Effector memory CD8-positive, alpha-beta T cell (primary cell): ENCODE measurements at regions not wholly inside any gene's neighbourhood (a gene's known extent, or its start where the extent isn't known, plus 50 kb on each side); places are given as distances from the start of the nearest gene placed in this dataset.
A peak's percentile ranks its signal among the peaks of the same experiment; 100 is the strongest.
"Not testable (repeated sequence)": the region's sequence is repeated elsewhere in the genome, so short reads cannot be mapped to it uniquely, and the experiment has no call there.

Experiments
- ATAC-seq: fragments of 150-1000 bp; cut with Tn5 transposase; replicated peaks from 2 replicates; pipeline ENCODE4 v1.10.0; 2021; ENCODE audit warnings: mild to moderate bottlenecking, moderate library complexity
- DNase-seq, 3 experiments: peaks; one replicate each; pipeline ENCODE4 v3.0.0; 2021
- H3K27ac Mint-ChIP-seq, 2 donors: one replicate each; pipeline ENCODE4 v1.8.0; 2022; ENCODE audit warnings: mild to moderate bottlenecking in 2 of 2, mixed read lengths in 2 of 2, moderate library complexity in 2 of 2
- H3K27me3 Mint-ChIP-seq, 2 donors: one replicate each; pipeline ENCODE4 v1.8.0; 2022; ENCODE audit warnings: mixed read lengths in 2 of 2
- H3K36me3 Mint-ChIP-seq: one replicate; pipeline ENCODE4 v1.8.0; 2022; ENCODE audit warnings: mild to moderate bottlenecking, moderate library complexity, mixed read lengths; ENCODE audit not compliant: insufficient read depth
- H3K4me1 Mint-ChIP-seq, 2 donors: one replicate each; pipeline ENCODE4 v1.8.0; 2022; ENCODE audit warnings: low read depth in 2 of 2, mixed read lengths in 2 of 2
- H3K4me3 Mint-ChIP-seq, 2 donors: one replicate each; pipeline ENCODE4 v1.8.0; 2022; ENCODE audit warnings: mild to moderate bottlenecking in 2 of 2, mixed read lengths in 2 of 2, moderate library complexity in 2 of 2
- H3K9me3 Mint-ChIP-seq, 2 donors: one replicate each; pipeline ENCODE4 v1.8.0; 2022; ENCODE audit warnings: mixed read lengths in 2 of 2

DNA sequence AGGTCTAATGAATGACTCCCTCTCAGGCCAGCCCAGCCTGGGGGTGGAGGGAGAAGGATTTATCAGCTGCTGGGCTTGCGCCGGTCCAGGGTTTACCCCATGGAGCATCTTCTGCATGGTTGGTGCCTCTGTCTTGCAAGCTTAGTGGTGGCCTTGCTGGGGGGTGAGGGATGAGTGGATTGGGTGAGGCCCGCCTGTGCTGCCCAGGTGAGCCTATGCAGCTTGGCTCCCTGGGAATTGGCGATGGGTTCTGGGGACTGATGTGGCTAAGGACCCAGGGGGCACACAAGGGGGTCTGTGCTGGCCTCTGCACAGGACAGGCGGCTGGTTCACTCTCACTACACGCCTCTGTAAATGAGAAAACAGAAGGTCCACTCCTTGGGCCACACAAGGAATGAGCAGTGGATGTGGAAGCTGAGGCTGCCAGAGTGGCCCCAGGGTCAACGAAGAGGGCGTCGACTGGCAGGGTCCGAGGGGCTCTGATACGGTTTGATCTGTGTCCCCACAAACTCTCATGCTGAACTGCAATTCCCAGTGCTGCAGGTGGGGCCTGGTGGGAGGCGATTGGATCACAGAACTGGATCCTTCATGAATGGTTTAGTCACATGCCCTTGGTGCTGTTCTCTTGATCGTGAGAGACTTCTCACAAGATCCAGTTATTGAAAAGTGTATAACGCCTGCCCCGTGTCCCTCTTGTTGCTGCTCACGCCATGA, 151.6 kb upstream of the HDAC4 start:
- peak overlapping the region in 1 of 2 donors; percentile 60 for H3K27ac Mint-ChIP-seq
- ATAC-seq (no peak), DNase-seq (no peak)
- H3K4me3 Mint-ChIP-seq: no peak overlapping the region
- H3K36me3 Mint-ChIP-seq: no peaks in the 10 kb centered on the region
- H3K4me1 Mint-ChIP-seq: peaks cover 19 to 30% of the 10 kb centered on the region in 2 donors
- H3K27me3 Mint-ChIP-seq: peaks cover 0 to 22% of the 10 kb centered on the region in 2 donors
- H3K9me3 Mint-ChIP-seq: no peaks in the 10 kb centered on the region

DNA sequence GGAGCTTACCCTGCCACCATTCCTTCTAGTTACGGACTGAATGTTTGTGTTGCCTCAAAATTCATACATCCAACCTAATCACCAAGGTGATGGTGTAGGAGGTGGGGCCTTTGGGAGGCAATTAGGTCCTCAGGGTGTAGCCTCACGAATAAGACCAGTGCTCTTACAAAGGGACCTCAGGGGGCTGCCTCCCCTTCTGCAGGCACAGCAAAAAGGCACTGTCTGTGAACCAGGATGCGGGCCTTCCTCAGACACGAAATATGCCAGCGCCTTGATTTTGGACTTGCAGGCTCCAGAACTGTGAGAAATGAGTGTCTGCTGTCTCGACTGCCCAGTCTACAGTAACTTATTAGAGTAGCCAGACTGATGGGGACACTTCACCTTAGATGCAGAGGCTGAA, 150.4 kb upstream of the HDAC4 start:
- Mint-ChIP-seq H3K36me3 (no peaks in the 10 kb centered on the region), H3K4me3 (no peak overlapping the region), H3K27me3 (peaks cover 0 to 22% of the 10 kb centered on the region in 2 donors), H3K9me3 (no peaks in the 10 kb centered on the region), H3K27ac (no peak overlapping the region), H3K4me1 (peaks cover 20 to 30% of the 10 kb centered on the region in 2 donors)
- ATAC-seq (no peak), DNase-seq (no peak)

DNA sequence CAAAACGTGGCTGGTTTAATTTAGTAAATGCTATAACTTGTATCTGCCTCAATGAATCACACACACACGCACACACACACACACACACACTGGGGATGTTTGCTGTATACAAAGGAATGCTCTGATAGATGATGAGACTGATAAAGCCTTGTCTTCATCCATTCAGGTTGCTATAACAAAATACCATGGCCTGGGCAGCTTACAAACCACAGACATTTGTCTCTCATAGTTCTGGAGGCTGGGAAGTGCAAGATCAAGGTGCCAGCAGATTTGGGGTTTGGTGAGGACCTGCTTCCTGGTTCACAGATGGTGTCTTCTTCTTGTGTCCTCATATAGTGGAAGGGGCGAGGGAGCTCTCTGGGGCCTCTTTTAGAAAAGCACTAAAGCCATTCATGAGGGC, 149.5 kb upstream of the HDAC4 start:
- no peak overlapping the region for H3K4me3 Mint-ChIP-seq
- H3K27me3 Mint-ChIP-seq: peaks cover 0 to 22% of the 10 kb centered on the region in 2 donors
- H3K9me3 Mint-ChIP-seq: peaks cover 0 to 4% of the 10 kb centered on the region in 2 donors
- H3K36me3 Mint-ChIP-seq: no peaks in the 10 kb centered on the region
- H3K27ac Mint-ChIP-seq: no peak overlapping the region
- DNase-seq: no peak
- ATAC-seq: no peak
- H3K4me1 Mint-ChIP-seq: peaks cover 28 to 39% of the 10 kb centered on the region in 2 donors

DNA sequence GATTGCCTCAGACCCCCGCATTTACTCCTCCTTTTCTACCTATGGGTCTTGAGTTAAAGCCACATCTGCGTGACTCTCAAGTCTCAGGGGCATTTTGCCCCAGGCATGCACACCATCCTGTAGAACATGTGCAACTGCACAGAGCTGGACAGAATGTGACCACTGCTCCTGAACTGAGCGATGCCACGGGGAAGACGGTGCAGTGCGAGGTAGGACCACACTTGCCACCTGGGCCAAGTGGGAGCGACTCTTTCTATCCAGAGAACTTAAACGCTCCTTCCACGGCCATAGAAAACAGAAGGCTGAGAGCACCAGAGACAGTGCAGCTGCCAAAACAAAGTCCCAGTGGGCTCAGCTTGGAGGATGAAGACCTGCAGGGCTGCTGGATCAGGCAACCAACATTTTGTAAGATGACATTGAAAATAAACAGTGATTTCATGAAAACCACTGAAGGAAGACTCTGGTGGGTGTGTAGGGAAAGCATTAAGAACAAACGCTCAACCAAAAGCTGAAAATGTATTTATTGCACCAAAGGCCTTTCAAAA, 149.0 kb upstream of the HDAC4 start:
- no peak for ATAC-seq
- Mint-ChIP-seq H3K4me3 (peak overlapping the region in 1 of 2 donors; percentile 54), H3K36me3 (peaks cover 3% of the 10 kb centered on the region), H3K9me3 (peaks cover 0 to 4% of the 10 kb centered on the region in 2 donors), H3K27ac (peak overlapping the region in 1 of 2 donors; percentile 91), H3K4me1 (peaks cover 34 to 44% of the 10 kb centered on the region in 2 donors), H3K27me3 (peaks cover 0 to 22% of the 10 kb centered on the region in 2 donors)
- no peak for DNase-seq

DNA sequence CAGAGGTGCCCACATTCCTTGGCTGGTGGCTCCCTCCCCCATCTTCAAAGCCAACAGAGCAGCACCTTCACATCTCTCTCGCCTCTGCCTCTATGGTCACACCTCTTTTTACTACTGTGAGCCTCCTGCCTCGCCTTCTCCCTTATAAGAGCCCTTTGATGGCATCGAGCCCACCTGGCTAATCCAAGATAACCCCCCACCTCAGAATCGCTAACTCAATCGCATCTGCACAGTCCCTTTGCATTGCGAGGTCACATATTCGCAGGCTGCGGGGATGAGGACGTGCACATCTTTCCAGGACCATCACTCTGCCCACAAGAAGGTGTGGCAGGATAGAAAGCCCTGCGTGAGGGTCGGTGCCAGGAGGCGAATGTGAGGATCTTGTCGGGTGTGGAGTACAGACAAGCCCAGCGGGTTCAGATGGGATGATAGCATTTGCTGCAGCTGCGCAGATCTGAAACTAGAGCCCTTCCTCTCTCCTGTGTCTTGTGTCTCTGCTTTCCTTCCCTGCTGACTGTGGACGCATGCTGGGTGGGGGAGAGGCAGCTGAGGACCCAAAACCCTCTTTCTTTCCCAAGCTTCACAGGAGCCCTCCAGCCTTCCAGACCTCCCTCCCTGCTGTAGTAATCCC, 148.3 kb upstream of the HDAC4 start:
- H3K36me3 Mint-ChIP-seq: peaks cover 5% of the 10 kb centered on the region
- peaks cover 0 to 22% of the 10 kb centered on the region in 2 donors for H3K27me3 Mint-ChIP-seq
- peaks cover 41 to 46% of the 10 kb centered on the region in 2 donors for H3K4me1 Mint-ChIP-seq
- no peak for DNase-seq
- peaks cover 0 to 4% of the 10 kb centered on the region in 2 donors for H3K9me3 Mint-ChIP-seq
- H3K27ac Mint-ChIP-seq: peak overlapping the region; percentile 88 to 91
- ATAC-seq: no peak
- H3K4me3 Mint-ChIP-seq: peak overlapping the region in 1 of 2 donors; percentile 54

DNA sequence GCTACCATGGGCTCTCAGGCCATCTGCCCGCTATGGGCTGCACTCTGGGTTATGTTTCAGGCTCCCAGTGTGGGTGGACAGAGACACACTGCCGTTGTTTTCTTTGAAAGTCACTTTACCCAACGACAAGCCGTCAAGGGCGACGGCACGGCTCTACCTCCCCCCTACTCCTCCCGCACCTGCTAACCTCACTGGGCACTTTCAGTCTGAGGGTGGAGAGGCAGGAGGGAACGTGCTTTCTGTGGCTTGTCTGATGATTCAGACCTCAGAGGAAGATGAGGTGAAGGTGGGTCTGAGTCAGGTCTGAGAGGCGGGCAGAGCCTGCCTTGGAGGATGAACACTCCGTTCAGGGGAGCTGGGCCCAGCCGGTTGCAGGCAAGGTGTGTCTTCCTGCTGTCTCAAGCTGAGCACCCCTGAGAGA, 147.6 kb upstream of the HDAC4 start:
- Mint-ChIP-seq H3K9me3 (peaks cover 0 to 4% of the 10 kb centered on the region in 2 donors), H3K4me3 (peak overlapping the region; percentile 15 to 25), H3K27me3 (peaks cover 0 to 17% of the 10 kb centered on the region in 2 donors), H3K36me3 (peaks cover 5% of the 10 kb centered on the region), H3K27ac (peak overlapping the region; percentile 88 to 91), H3K4me1 (peaks cover 42 to 46% of the 10 kb centered on the region in 2 donors)
- ATAC-seq (peak; percentile 74), DNase-seq (peak; percentile 43 to 44 (median 44))

DNA sequence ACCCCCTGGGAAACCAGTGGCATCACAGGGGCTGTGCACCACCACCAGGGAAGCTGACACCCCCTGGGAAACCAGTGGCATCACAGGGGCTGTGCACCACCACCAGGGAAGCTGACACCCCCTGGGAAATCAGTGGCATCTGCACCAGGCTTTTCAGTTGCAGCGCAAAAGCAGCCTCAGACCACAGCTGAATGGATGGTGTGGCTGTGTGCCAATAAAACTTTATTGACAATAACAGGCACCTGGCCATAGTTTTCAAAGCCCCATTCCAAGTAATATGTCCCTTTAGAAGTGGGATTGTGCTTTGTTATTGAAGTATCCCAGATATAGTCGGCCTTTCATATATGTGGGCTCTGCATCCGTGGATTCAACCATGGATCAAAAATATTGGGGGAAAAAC, 146.3 kb upstream of the HDAC4 start:
- ATAC-seq, H3K9me3 Mint-ChIP-seq, DNase-seq: not testable (repeated sequence)

DNA sequence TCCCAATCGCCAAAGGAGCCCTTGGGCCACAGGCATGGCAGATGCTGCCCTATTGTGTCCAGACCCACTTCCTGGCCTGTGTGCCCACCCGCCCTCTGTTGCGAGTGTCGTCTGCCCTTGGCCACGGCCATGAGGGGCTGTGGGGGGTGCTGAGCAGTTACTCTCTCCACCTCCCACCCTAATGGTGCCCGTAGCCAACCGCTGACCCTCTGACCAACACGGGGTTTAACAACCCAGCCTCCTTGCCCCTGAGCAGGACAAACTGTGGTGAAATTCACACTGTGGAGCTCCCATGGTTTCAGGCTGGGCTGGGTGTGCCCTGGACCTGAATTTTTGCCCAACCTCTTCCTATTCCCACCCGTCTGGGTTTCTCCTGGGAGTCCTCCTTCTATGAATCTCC, 145.7 kb upstream of the HDAC4 start:
- Mint-ChIP-seq H3K27ac (peak overlapping the region; percentile 90 to 92), H3K4me3 (no peak overlapping the region), H3K36me3 (peaks cover 5% of the 10 kb centered on the region), H3K4me1 (peaks cover 35 to 37% of the 10 kb centered on the region in 2 donors), H3K27me3 (peaks cover 3 to 12% of the 10 kb centered on the region in 2 donors), H3K9me3 (peaks cover 0 to 4% of the 10 kb centered on the region in 2 donors)
- DNase-seq (no peak), ATAC-seq (no peak)

More for the DNA sequence above, 146.3 kb upstream of the HDAC4 start:
- not testable (repeated sequence) for H3K27ac Mint-ChIP-seq, H3K36me3 Mint-ChIP-seq, H3K4me3 Mint-ChIP-seq
- peaks cover 0 to 12% of the 10 kb centered on the region in 2 donors for H3K27me3 Mint-ChIP-seq
- H3K4me1 Mint-ChIP-seq: peaks cover 35 to 37% of the 10 kb centered on the region in 2 donors

DNA sequence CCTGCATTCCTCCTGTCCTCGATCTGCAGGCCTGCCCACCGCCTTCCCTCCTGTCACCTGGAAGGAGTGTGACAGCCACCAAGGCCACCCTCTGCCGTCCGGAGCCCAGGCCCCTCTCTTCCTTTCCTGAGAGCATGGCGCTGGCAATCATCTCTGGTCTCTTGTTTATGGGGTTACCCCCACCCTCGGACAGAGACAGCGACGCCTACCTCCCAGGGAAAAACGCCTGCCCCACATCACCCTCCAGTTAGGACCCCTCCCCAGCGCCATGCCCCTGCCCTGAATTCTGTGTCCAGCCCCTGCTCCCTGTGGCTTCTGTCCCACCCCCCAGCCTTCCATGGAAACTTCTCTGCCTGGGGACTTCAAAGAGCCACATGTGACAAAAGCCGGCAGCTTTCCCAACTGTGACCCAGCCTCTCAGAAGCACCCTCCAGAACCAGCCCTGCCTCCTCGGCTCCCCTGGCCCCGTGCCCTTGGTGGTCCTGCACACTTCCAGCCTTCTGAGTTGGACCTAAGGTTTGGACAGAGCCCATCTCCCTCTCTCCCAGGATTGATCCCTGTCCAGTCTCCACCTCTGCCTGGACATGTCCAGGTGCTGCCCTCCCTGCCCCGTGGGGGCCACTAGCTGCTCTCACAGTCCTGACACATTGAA, 145.0 kb upstream of the HDAC4 start:
- peaks cover 5 to 12% of the 10 kb centered on the region in 2 donors for H3K27me3 Mint-ChIP-seq
- H3K4me1 Mint-ChIP-seq: peaks cover 35 to 37% of the 10 kb centered on the region in 2 donors
- peak overlapping the region; percentile 56 to 62 for H3K4me3 Mint-ChIP-seq
- no peak for ATAC-seq
- DNase-seq: no peak
- H3K27ac Mint-ChIP-seq: peak overlapping the region; percentile 90 to 92
- H3K36me3 Mint-ChIP-seq: peaks cover 5% of the 10 kb centered on the region
- H3K9me3 Mint-ChIP-seq: peaks cover 0 to 4% of the 10 kb centered on the region in 2 donors

DNA sequence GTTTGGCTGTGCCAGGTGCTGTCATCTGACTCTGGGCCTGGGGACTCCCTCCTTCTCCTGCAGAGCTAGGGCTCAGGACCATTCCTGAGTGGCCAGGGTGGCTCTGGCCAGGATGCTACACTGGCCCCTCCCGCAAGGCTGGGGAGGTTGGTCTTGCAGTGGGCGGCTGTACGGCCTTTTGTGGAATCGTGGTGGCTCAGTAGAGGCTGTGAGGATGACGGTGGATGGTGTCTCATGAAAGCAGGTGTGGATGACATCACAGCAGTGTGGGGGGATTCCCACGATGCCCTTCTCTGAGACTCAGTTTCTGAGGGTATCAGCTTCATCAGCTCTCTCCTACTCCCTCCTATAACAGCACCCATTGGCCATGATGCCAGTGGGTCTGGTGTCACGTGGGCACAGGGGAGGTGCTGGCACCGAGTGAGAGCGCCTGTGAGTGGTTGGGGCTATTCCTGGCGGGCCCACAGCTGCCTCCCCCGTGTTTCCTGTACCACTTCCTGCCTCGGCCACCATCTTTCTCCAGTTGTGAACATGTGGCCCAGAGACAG, 144.2 kb upstream of the HDAC4 start:
- peak; percentile 45 to 58 (median 46) for DNase-seq
- peaks cover 5% of the 10 kb centered on the region for H3K36me3 Mint-ChIP-seq
- H3K27ac Mint-ChIP-seq: peak overlapping the region; percentile 90 to 92
- H3K4me3 Mint-ChIP-seq: peak overlapping the region; percentile 56 to 62
- H3K9me3 Mint-ChIP-seq: peaks cover 0 to 4% of the 10 kb centered on the region in 2 donors
- peak; percentile 78 for ATAC-seq
- peaks cover 5 to 17% of the 10 kb centered on the region in 2 donors for H3K27me3 Mint-ChIP-seq
- peaks cover 35 to 40% of the 10 kb centered on the region in 2 donors for H3K4me1 Mint-ChIP-seq

DNA sequence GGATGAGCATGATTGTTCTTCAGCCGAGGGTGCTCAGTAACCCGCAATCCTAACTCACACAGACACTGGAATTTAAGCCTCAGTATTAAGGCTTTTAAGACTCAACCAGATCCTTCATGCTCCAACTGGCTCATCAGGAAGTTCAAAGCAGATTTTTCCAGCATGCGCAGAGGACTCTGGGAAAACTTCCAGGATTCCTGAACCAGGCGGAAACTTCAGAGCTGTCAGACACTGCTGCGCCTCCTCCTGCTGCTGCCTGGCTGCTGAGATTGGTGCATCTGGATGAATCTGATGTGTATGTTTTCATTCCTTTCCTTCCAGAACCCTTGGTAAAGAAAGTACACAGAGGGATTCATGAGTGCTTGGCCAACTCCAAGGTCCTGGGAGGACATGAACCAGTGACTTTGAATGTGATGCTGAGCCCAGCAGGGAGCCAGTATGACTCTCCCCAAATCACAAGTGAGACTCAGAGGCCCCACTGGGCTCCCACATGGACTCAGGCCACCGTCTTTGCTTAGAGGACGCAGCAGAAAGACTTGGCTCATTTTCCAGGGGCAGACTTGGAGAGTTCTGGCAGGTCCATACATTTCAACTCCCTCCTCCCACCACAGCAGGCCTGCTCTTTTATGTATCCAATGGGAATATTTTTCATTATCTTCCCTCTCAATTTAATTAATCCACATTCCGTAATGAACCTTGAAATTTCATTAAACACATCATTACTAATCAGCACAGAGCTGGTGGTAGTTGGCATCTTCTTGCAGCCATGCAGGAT, 143.5 kb upstream of the HDAC4 start:
- ATAC-seq (no peak), DNase-seq (no peak)
- H3K36me3 Mint-ChIP-seq: peaks cover 5% of the 10 kb centered on the region
- H3K27ac Mint-ChIP-seq: peak overlapping the region; percentile 90 to 92
- peaks cover 5 to 15% of the 10 kb centered on the region in 2 donors for H3K27me3 Mint-ChIP-seq
- peak overlapping the region; percentile 56 to 62 for H3K4me3 Mint-ChIP-seq
- H3K4me1 Mint-ChIP-seq: peaks cover 34 to 35% of the 10 kb centered on the region in 2 donors
- peaks cover 0 to 4% of the 10 kb centered on the region in 2 donors for H3K9me3 Mint-ChIP-seq

DNA sequence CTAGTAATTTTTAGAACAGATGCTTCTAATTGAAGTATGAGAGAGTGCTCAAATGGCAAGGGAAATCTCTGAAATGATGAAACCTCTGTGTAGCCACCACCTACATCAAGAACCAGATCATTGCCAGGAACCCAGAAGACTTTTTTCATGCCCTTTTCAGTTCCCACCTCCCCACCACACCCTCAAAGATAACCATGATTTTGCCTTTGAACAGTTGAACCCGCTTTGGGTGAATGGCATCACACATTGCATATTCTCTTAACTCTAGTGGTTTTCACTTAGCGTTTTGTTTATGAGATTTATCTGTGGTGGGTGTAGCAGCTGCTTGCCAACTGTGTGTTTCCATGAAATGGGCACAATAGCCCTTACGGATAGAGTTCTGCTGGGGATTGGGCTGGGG, 142.9 kb upstream of the HDAC4 start:
- peaks cover 10 to 17% of the 10 kb centered on the region in 2 donors for H3K27me3 Mint-ChIP-seq
- H3K36me3 Mint-ChIP-seq: peaks cover 5% of the 10 kb centered on the region
- no peak overlapping the region for H3K4me3 Mint-ChIP-seq
- ATAC-seq: no peak
- peaks cover 29 to 35% of the 10 kb centered on the region in 2 donors for H3K4me1 Mint-ChIP-seq
- DNase-seq: no peak
- H3K27ac Mint-ChIP-seq: peak overlapping the region in 1 of 2 donors; percentile 38
- peaks cover 0 to 4% of the 10 kb centered on the region in 2 donors for H3K9me3 Mint-ChIP-seq
